K562 (cell line): ENCODE measurements at regions not wholly inside any gene's neighbourhood (a gene's known extent, or its start where the extent isn't known, plus 50 kb on each side); places are given as distances from the start of the nearest gene placed in this dataset.

Experiments
- ELF4 ChIP-seq: fragments of 450-650 bp; formaldehyde crosslinking; IDR thresholded peaks from 2 replicates; pipeline ENCODE4 v1.4.0; 2022; ENCODE audit warnings: missing genetic modification characterization
- EZH2 ChIP-seq: IDR thresholded peaks from 2 replicates; pipeline ENCODE4 v1.6.1; 2012; ENCODE audit warnings: low read depth, mild to moderate bottlenecking, inconsistent platforms, low read length, borderline replicate concordance
- GABPB1 ChIP-seq: sonication (generic); formaldehyde crosslinking; IDR thresholded peaks from 2 replicates; pipeline ENCODE4 v1.8.0; 2022; ENCODE audit warnings: mild to moderate bottlenecking, missing genetic modification reagents
- HNRNPUL1 ChIP-seq: fragments of 200-400 bp; formaldehyde crosslinking; IDR thresholded peaks from 2 replicates; pipeline ENCODE4 v1.6.1; 2017; ENCODE audit warnings: low read length
- MAFG ChIP-seq: fragments of 450-650 bp; conservative IDR thresholded peaks from 2 replicates; pipeline ENCODE4 v1.6.1; 2016; ENCODE audit warnings: missing genetic modification characterization, missing compliant biosample characterization
- PHF20 ChIP-seq: fragments of 450-650 bp; IDR thresholded peaks from 2 replicates; pipeline ENCODE4 v1.6.1; 2018; ENCODE audit not compliant: partially characterized antibody
- POLR2A ChIP-seq: fragments of 450-650 bp; conservative IDR thresholded peaks from 2 replicates; pipeline ENCODE4 v1.6.1; 2016
- RCOR1 ChIP-seq, 2 experiments: IDR thresholded peaks; 2 replicates each; pipeline ENCODE4 v1.6.1; 2012; ENCODE audit warnings: low read depth in 2 of 2, low read length in 2 of 2, borderline replicate concordance in 1 of 2, improper control_type of control experiment in 1 of 2
- SMARCC2 ChIP-seq: fragments of 450-650 bp; IDR thresholded peaks from 2 replicates; pipeline ENCODE4 v1.6.1; 2017; ENCODE audit warnings: antibody characterized with exemption, moderate library complexity, mild to moderate bottlenecking, low read depth
- SRSF9 ChIP-seq: fragments of 200-400 bp; formaldehyde crosslinking; IDR thresholded peaks from 2 replicates; pipeline ENCODE4 v1.6.1; 2017; ENCODE audit warnings: low read depth, low read length, borderline replicate concordance
- STAT5B ChIP-seq: fragments of 250-450 bp; sonication (Bioruptor Pico); IDR thresholded peaks from 2 replicates; pipeline ENCODE4 v1.8.0; 2021; ENCODE audit warnings: mild to moderate bottlenecking, inconsistent platforms
- TEAD1 ChIP-seq, 2 experiments: fragments of 450-650 bp in 1 of 2; sonication (generic) in 1 of 2; formaldehyde crosslinking; IDR thresholded peaks; 2 replicates each; pipeline versions ENCODE4 v1.4.0 to v1.8.0; 2020 to 2022; ENCODE audit warnings: mild to moderate bottlenecking in 2 of 2, missing genetic modification reagents in 1 of 2
- ZNF431 ChIP-seq: sonication (generic); formaldehyde crosslinking; IDR thresholded peaks from 2 replicates; pipeline ENCODE4 v1.8.0; 2022; ENCODE audit warnings: mild to moderate bottlenecking, missing genetic modification reagents
- TF ChIP-seq, protein P1 (sequence below), 3 experiments: IDR thresholded peaks in 2 of 3; conservative IDR thresholded peaks in 1 of 3; 2 replicates each; pipeline ENCODE4 v1.5.1; 2011 to 2012; ENCODE audit warnings: low read length in 3 of 3, mild to moderate bottlenecking in 3 of 3, control low read depth in 2 of 3, improper control_type of control experiment in 1 of 3, inconsistent platforms in 1 of 3, low read depth in 1 of 3, mixed read lengths in 1 of 3, moderate library complexity in 1 of 3; ENCODE audit not compliant: insufficient read depth in 2 of 3

DNA sequence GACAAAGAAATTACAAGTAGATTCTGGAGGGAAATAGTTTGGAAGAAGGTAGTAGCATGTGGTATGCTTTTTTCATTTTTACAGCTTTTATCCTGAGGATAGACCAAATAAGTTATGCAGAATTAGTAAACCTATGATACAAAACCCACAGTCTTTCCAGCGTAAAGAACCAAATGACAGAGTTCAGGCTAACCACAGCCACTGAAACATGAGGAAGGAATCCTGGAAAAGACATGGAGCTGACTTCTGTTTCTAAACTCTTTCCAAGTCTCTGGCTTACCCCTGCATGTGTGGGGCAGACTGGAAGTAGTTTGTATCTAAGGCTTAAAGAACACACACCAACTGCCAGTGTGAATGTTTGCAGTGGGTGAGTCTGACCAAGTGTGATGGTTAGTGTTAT is 258.4 kb upstream of the TENM4 start:
- TF ChIP-seq, protein P1, sequence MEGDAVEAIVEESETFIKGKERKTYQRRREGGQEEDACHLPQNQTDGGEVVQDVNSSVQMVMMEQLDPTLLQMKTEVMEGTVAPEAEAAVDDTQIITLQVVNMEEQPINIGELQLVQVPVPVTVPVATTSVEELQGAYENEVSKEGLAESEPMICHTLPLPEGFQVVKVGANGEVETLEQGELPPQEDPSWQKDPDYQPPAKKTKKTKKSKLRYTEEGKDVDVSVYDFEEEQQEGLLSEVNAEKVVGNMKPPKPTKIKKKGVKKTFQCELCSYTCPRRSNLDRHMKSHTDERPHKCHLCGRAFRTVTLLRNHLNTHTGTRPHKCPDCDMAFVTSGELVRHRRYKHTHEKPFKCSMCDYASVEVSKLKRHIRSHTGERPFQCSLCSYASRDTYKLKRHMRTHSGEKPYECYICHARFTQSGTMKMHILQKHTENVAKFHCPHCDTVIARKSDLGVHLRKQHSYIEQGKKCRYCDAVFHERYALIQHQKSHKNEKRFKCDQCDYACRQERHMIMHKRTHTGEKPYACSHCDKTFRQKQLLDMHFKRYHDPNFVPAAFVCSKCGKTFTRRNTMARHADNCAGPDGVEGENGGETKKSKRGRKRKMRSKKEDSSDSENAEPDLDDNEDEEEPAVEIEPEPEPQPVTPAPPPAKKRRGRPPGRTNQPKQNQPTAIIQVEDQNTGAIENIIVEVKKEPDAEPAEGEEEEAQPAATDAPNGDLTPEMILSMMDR (IDR thresholded peaks at IDR 0.05 in 2 of 3, conservative IDR thresholded peaks at IDR 0.05 in 1 of 3; ENCODE audit: insufficient read depth in 2 of 3, low read depth in 1 of 3, low read length in 3 of 3): no peak
- TF ChIP-seq STAT5B (no peak), SRSF9 (no peak), RCOR1 (IDR thresholded peaks at IDR 0.05; ENCODE audit: borderline replicate concordance in 1 of 2, low read depth in 2 of 2, low read length in 2 of 2) (no peak), EZH2 (no peak), SMARCC2 (no peak), ZNF431 (no peak), PHF20 (no peak), ELF4 (CRISPR knock-in tag) (no peak), TEAD1 (CRISPR knock-in tag; IDR thresholded peaks at IDR 0.05) (no peak), GABPB1 (CRISPR knock-in tag) (no peak), MAFG (tag) (no peak), HNRNPUL1 (no peak), POLR2A (no peak)
